Stimulated activated CD4-positive, alpha-beta T cell treated with anti-CD3 and anti-CD28 coated beads, Interleukin-4, amount 100 ng/mL, for 4 hours (primary cell): ENCODE measurements at regions not wholly inside any gene's neighbourhood (a gene's known extent, or its start where the extent isn't known, plus 50 kb on each side); places are given as distances from the start of the nearest gene placed in this dataset.
"Not testable (repeated sequence)": the region's sequence is repeated elsewhere in the genome, so short reads cannot be mapped to it uniquely, and the experiment has no call there.

Experiments used
- DNase-seq, 2 experiments: peaks; one replicate each; pipeline ENCODE4 v3.0.0-alpha.2; 2020

GRCh38 chr1:224535641-224536040 is 80.5 kb upstream of the CNIH3 start:
- no peak for DNase-seq

- DNase-seq: no peak
Observed at GRCh38 chr1:224539971-224540370, 76.1 kb upstream of the CNIH3 start.

GRCh38 chr1:224540535-224540934 is 75.6 kb upstream of the CNIH3 start:
- DNase-seq: no peak

- DNase-seq: no peak
Observed at GRCh38 chr1:224541072-224541790, 74.9 kb upstream of the CNIH3 start.

GRCh38 chr1:224541901-224542630 is 74.1 kb upstream of the CNIH3 start:
- no peak for DNase-seq

GRCh38 chr1:224542783-224543440 is 73.2 kb upstream of the CNIH3 start:
- peak in 1 of 2 experiments; percentile 14 for DNase-seq

GRCh38 chr1:224543453-224543852 is 72.7 kb upstream of the CNIH3 start:
- no peak for DNase-seq

- no peak for DNase-seq
Observed at GRCh38 chr1:224544346-224545110, 71.6 kb upstream of the CNIH3 start.

- DNase-seq: no peak
Observed at GRCh38 chr1:224545571-224545970, 70.5 kb upstream of the CNIH3 start.

GRCh38 chr1:224548676-224549075 is 67.4 kb upstream of the CNIH3 start:
- no peak for DNase-seq

GRCh38 chr1:224551189-224551588 is 64.9 kb upstream of the CNIH3 start:
- not testable (repeated sequence) for DNase-seq

- no peak for DNase-seq
Observed at GRCh38 chr1:224554056-224554455, 62.1 kb upstream of the CNIH3 start.

GRCh38 chr1:224554620-224555259 is 61.4 kb upstream of the CNIH3 start:
- DNase-seq: no peak

GRCh38 chr1:224558904-224559303 is 57.2 kb upstream of the CNIH3 start:
- no peak for DNase-seq

- DNase-seq: no peak
Observed at GRCh38 chr1:224559981-224560728, 56.0 kb upstream of the CNIH3 start.

- DNase-seq: not testable (repeated sequence)
Observed at GRCh38 chr1:224562881-224563280, 53.2 kb upstream of the CNIH3 start.

- no peak for DNase-seq
Observed at GRCh38 chr1:224563666-224564065, 52.5 kb upstream of the CNIH3 start.

GRCh38 chr1:224564454-224565084 is 51.5 kb upstream of the CNIH3 start:
- no peak for DNase-seq

- no peak for DNase-seq
Observed at GRCh38 chr1:224565186-224565585, 50.9 kb upstream of the CNIH3 start.

- DNase-seq: no peak
Observed at GRCh38 chr1:224565611-224566406, 50.3 kb upstream of the CNIH3 start.
